LNCAP (cell line): ENCODE measurements at regions not wholly inside any gene's neighbourhood (a gene's known extent, or its start where the extent isn't known, plus 50 kb on each side); places are given as distances from the start of the nearest gene placed in this dataset.

Experiments
- TF ChIP-seq, protein P1 (sequence below): fragments of 450-650 bp; IDR thresholded peaks from 2 replicates; pipeline ENCODE4 v1.5.1; 2017; ENCODE audit warnings: mild to moderate bottlenecking

DNA sequence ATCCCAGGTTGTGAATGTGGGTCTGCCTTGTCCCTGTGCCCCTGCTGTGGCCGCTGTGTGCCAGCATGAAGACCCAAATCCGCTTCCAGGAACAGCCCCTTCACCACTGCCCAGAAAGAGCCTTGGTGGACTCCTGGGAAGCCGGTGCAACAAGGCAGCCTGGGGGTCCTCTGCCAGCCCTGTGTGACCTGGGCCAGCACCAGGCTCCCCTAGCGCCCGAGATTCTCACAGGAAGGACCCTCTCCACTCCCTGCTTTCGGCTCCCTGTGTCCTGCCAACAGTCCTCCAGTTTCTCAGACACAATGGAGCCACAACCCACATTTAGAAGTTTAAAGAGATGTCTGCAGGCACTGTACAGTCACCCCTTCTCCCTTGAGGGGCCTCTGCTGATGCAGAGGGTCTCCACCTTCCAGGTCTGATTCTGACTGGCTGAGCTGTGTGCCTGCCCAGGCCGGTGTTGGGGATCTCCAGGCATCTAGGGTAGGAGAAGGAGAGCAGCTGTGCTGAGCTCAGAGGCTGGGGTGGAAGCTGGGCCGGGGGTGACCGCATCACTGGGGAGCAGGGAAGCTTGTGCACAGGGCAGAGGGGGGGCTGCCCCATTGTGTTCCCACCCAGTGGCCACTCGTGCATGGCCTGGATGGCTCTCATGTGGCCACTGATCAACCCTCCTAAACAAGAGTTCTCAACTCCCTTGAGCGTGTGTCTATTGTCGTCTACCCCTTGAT, 174.0 kb downstream of the IRX2 start:
- TF ChIP-seq, protein P1, sequence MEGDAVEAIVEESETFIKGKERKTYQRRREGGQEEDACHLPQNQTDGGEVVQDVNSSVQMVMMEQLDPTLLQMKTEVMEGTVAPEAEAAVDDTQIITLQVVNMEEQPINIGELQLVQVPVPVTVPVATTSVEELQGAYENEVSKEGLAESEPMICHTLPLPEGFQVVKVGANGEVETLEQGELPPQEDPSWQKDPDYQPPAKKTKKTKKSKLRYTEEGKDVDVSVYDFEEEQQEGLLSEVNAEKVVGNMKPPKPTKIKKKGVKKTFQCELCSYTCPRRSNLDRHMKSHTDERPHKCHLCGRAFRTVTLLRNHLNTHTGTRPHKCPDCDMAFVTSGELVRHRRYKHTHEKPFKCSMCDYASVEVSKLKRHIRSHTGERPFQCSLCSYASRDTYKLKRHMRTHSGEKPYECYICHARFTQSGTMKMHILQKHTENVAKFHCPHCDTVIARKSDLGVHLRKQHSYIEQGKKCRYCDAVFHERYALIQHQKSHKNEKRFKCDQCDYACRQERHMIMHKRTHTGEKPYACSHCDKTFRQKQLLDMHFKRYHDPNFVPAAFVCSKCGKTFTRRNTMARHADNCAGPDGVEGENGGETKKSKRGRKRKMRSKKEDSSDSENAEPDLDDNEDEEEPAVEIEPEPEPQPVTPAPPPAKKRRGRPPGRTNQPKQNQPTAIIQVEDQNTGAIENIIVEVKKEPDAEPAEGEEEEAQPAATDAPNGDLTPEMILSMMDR: no peak

DNA sequence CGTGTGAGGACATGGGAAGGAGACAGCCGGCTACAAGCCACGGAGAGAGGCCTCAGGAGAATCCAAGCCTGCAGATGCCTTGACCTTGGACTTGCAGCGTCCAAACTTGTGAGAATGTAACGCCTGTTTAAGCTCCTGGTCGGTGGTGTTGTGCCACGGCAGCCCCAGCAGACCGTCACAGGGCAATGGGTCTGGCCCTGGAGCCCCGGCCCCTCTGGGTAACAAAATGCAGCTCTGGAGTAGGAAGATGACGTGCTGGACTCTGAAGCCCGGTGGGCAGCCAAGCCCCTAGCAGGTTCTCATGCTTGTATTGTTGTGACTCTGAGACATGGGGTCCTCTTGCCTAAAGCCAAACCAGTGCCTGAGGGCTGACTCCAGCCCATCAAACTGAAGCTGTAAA, 174.7 kb downstream of the IRX2 start:
- TF ChIP-seq, protein P1: no peak

DNA sequence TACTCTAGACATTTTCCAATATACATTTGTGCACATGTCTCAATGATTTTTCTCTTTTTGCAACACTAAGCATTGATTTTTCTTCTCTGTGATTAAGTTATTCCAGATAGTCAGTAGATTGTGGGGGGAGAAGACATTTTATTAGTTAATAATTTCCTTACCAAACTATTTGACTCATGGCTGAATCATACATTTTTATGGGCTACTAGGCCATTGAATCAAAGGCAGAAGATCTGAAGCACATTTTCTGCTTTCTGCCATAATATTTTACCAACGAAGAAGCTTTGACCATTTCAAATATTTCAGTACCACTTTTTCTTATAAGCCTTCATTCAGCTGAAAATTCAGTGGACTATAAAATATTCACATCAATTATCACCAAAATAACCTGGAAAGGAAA, 175.6 kb downstream of the IRX2 start:
- TF ChIP-seq, protein P1: no peak

DNA sequence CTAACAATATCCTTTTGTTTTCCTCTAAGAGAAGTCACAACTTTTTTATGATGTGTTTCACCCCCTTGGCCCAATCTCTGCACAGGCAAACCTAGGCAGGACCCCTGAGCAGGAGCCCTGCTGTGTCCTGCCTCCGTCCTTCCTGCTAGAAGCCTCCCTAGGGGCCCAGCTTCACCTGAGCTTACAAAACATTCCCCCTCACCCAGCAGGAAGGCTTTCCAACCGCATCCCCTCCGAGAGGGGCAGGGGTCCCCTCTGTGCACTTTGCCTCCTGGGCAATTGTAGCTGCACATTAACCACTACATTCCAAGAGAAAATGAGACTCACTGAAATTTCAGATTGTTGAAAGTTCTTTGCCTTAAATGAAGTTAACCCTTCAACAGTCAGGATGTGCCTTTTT, 176.2 kb downstream of the IRX2 start:
- TF ChIP-seq, protein P1: no peak

DNA sequence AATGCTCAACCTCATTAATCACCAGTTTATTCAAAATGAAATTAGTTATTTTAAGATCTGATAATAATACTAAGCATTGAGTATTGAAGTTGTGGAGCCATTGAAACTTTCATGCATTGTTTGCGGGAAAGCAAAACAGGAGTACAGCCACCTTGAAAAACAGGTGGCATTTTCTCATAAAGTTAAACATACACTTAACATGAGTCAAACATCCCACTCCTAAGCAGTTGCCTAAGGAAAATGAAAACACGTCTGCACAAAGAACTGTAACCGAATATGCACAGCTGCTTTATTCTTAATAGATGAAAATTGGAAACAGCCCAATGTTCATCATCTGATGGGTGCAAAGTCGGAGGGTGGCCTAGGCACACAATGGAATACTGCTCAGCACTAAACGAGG, 177.3 kb downstream of the IRX2 start:
- TF ChIP-seq, protein P1: no peak

DNA sequence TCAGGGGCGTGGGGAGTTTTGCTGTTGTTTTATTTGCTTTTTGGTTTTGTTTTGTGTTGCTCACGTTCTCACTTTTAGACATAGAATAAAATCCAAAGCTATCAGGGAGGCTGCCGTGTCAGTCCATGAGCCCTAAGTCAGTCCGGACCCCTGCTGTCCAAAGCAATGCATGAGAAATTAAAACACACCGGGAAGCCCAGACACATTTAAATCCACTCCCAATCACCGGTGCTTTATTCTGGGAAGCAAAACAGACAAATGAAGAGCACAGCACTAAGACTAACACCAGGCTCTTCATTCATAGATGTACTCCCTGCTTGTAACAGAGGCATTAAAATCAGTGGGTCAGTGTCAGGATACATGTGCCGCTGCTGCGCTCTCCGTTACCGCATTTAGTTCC, 180.9 kb downstream of the IRX2 start:
- TF ChIP-seq, protein P1: no peak

DNA sequence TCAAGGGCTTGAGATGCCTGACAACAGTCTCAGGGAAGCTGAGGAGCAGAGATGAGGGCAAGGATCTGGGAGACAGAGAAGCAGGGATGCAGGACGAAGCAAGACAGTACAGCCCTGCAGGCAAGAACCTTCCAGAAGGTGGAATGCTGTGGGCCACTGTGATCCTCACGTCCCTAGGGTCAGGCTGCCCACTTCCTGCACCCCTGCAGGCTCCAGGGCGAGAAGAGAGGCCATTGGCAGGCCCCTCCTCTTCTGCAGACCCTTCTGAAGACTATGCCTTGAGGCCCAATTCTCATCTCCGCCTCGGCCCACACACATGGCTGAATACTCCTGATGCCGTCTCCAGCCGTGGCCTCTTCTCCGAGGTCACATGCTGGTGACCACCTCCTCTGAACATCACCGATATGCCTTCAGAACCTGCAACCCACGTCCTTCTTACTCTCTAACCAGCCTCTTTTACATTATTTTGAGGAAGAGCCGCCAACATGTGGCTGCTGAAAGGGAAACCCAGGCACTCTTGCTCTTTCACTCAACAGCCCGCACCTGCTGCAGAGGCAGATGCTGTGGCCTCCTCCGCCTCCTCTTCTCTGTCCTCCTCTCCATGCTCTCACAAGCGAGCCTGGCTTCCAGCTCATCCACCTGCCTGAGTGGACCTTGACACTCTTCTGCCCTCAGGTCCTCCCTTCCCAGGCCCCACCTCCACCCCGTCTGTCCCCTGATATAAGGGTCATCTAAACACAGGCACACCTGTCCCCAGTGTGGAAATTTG, 181.5 kb downstream of the IRX2 start:
- TF ChIP-seq, protein P1: no peak
